Right lobe of liver (tissue), 4 donors: ENCODE measurements at regions not wholly inside any gene's neighbourhood (a gene's known extent, or its start where the extent isn't known, plus 50 kb on each side); places are given as distances from the start of the nearest gene placed in this dataset.

Experiments
- POLR2A ChIP-seq: fragments of 450-650 bp; IDR thresholded peaks from one replicate; pipeline ENCODE4 v1.6.1; 2017; ENCODE audit warnings: antibody characterized with exemption, mild to moderate bottlenecking
- TF ChIP-seq, protein P1 (sequence below), 4 donors: fragments of 200-600 bp in 3 of 4; fragments of 450-650 bp in 1 of 4; IDR thresholded peaks; one replicate each; pipeline versions ENCODE4 v1.5.1 to v1.8.0; 2016 to 2022; ENCODE audit warnings: antibody characterized with exemption in 4 of 4, mild to moderate bottlenecking in 2 of 4
- donor health status: DM: no; HTN: no; CAD: no.
- donor health status: DM: no; HTN: no; CAD: no.
- donor health status: DM: no; HTN: yes; CAD: no.

DNA sequence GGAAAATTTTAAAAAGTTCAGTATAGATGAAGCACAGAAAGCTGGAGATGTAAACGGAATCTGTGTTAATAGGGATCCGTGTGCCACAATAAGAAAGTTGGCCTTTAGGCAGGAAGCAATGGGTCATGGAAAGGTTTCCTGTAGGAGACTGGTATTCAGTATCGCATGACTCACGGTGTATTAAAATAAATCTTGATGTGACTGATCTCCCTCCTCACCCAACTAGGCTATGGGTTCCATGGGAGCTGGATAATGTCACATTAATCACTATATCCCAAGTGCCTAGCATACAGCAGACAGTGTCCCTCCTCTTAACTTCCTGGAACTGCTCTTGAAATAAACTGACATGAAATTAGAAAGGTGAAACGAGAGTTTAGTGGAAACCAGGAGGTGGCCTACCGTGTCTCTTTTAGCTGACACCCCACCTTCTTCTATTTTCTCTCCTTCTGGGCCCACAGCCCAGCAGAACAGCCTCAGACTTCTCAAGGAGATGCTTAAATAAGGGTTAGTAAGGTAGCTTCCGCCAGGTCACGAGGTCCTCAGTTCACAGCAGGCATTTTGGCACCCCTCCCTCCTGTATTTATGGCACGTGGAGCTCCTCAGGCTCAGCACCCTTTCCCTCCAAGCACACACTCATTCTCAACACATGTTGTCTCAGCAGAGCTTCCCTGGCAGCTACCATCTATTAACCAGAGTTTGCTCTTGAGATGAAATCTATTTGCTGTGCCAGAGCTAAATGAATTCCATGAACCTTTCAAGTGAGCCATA lies 118.8 kb downstream of the NXPE2 start:
- TF ChIP-seq, protein P1, sequence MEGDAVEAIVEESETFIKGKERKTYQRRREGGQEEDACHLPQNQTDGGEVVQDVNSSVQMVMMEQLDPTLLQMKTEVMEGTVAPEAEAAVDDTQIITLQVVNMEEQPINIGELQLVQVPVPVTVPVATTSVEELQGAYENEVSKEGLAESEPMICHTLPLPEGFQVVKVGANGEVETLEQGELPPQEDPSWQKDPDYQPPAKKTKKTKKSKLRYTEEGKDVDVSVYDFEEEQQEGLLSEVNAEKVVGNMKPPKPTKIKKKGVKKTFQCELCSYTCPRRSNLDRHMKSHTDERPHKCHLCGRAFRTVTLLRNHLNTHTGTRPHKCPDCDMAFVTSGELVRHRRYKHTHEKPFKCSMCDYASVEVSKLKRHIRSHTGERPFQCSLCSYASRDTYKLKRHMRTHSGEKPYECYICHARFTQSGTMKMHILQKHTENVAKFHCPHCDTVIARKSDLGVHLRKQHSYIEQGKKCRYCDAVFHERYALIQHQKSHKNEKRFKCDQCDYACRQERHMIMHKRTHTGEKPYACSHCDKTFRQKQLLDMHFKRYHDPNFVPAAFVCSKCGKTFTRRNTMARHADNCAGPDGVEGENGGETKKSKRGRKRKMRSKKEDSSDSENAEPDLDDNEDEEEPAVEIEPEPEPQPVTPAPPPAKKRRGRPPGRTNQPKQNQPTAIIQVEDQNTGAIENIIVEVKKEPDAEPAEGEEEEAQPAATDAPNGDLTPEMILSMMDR (IDR thresholded peaks at IDR 0.05) = no peak
- TF ChIP-seq POLR2A = no peak
